RWPE2 (cell line): ENCODE measurements at regions not wholly inside any gene's neighbourhood (a gene's known extent, or its start where the extent isn't known, plus 50 kb on each side); places are given as distances from the start of the nearest gene placed in this dataset.

Source experiments
- ATAC-seq: fragments of 200-7000 bp; cut with Tn5 transposase; 3 replicates; pipeline ENCODE4 v1.9.1; 2021; ENCODE audit warnings: low read depth
- DNase-seq: peaks from one replicate; pipeline ENCODE4 v3.0.0-alpha.2; 2020; ENCODE audit warnings: low spot score
- H3K27ac ChIP-seq: fragments of 450-650 bp; 2 replicates; pipeline ENCODE4 v1.5.1; 2017; ENCODE audit warnings: mild to moderate bottlenecking; ENCODE audit not compliant: poor library complexity, severe bottlenecking
- H3K27me3 ChIP-seq: fragments of 250-450 bp; sonication (Bioruptor Pico); 2 replicates; pipeline ENCODE4 v1.5.1; 2021; ENCODE audit warnings: mild to moderate bottlenecking, moderate library complexity; ENCODE audit not compliant: insufficient read depth, poor library complexity, severe bottlenecking
- H3K36me3 ChIP-seq: fragments of 250-450 bp; sonication (Bioruptor Pico); 2 replicates; pipeline ENCODE4 v1.5.1; 2020; ENCODE audit warnings: low read depth, mild to moderate bottlenecking, moderate library complexity
- H3K4me1 ChIP-seq: fragments of 250-450 bp; sonication (Bioruptor Pico); 2 replicates; pipeline ENCODE4 v1.5.1; 2021; ENCODE audit warnings: mild to moderate bottlenecking, moderate library complexity; ENCODE audit not compliant: insufficient read depth, poor library complexity, severe bottlenecking
- H3K4me3 ChIP-seq: fragments of 250-450 bp; sonication (Bioruptor Pico); 2 replicates; pipeline ENCODE4 v1.5.1; 2021; ENCODE audit warnings: mild to moderate bottlenecking, moderate library complexity; ENCODE audit not compliant: severe bottlenecking
- H3K9me3 ChIP-seq: fragments of 250-450 bp; sonication (Bioruptor Pico); 2 replicates; pipeline ENCODE4 v1.5.1; 2021; ENCODE audit warnings: mild to moderate bottlenecking, moderate library complexity; ENCODE audit not compliant: severe bottlenecking
- CTCF ChIP-seq: fragments of 450-650 bp; IDR thresholded peaks from one replicate; pipeline ENCODE4 v1.5.1; 2017; ENCODE audit warnings: mild to moderate bottlenecking, moderate library complexity; ENCODE audit not compliant: poor library complexity, severe bottlenecking

- Histone ChIP-seq H3K27ac (no peak overlapping the region), H3K27me3 (no peaks in the 10 kb centered on the region), H3K9me3 (no peaks in the 10 kb centered on the region), H3K4me3 (no peak overlapping the region), H3K36me3 (no peaks in the 10 kb centered on the region), H3K4me1 (no peaks in the 10 kb centered on the region)
- DNase-seq (no peak), ATAC-seq (no peak)
- no peak for TF ChIP-seq CTCF
Observed at GRCh38 chr13:111551204-111551820, 230.9 kb downstream of the TEX29 start.

- ATAC-seq (no peak), DNase-seq (no peak)
- Histone ChIP-seq H3K4me3 (no peak overlapping the region), H3K36me3 (no peaks in the 10 kb centered on the region), H3K9me3 (no peaks in the 10 kb centered on the region), H3K27me3 (no peaks in the 10 kb centered on the region), H3K4me1 (no peaks in the 10 kb centered on the region), H3K27ac (no peak overlapping the region)
- TF ChIP-seq CTCF = no peak
Observed at GRCh38 chr13:111552891-111553655, 232.6 kb downstream of the TEX29 start.

- DNase-seq (no peak), ATAC-seq (no peak)
- H3K27me3 ChIP-seq = no peaks in the 10 kb centered on the region
- H3K4me3 ChIP-seq = no peak overlapping the region
- no peaks in the 10 kb centered on the region for H3K9me3 ChIP-seq
- H3K36me3 ChIP-seq = no peaks in the 10 kb centered on the region
- no peak for TF ChIP-seq CTCF
- H3K27ac ChIP-seq = no peak overlapping the region
- H3K4me1 ChIP-seq = no peaks in the 10 kb centered on the region
Observed at GRCh38 chr13:111554539-111555267, 234.3 kb downstream of the TEX29 start.

DNA sequence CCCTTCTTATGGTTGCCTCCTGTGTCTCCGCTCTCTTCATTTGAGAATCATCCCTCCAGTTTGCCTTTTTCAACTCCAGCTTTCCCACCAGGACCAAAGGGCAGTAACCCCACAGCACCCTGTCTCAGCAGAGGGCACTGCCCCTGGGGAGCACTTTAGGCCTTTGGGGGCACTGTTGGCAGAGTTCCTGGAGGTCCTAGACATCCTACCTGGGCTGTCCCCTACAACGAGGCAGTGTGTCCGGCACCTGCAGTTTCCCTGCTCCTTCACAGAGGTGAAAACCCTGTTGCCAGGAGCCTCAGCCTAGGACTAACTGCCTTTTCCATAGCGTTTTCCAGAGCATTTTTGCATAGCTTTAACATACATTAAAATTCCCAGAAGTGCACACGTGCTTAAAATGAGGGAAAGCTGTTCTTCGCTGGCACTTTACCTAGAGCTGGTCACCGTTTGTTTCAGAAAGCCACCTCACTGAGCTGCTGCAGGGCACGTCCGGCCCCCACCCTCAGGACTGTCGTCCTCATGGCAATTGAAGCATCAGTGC lies 234.9 kb downstream of the TEX29 start:
- Histone ChIP-seq H3K4me3 (no peak overlapping the region), H3K36me3 (no peaks in the 10 kb centered on the region), H3K27ac (no peak overlapping the region), H3K9me3 (no peaks in the 10 kb centered on the region), H3K27me3 (no peaks in the 10 kb centered on the region), H3K4me1 (no peaks in the 10 kb centered on the region)
- ATAC-seq = no peak
- TF ChIP-seq CTCF = no peak
- no peak for DNase-seq
